ENCODE measurements at regions not wholly inside any gene's neighbourhood (a gene's known extent, or its start where the extent isn't known, plus 50 kb on each side); places are given as distances from the start of the nearest gene placed in this dataset.

DNA sequence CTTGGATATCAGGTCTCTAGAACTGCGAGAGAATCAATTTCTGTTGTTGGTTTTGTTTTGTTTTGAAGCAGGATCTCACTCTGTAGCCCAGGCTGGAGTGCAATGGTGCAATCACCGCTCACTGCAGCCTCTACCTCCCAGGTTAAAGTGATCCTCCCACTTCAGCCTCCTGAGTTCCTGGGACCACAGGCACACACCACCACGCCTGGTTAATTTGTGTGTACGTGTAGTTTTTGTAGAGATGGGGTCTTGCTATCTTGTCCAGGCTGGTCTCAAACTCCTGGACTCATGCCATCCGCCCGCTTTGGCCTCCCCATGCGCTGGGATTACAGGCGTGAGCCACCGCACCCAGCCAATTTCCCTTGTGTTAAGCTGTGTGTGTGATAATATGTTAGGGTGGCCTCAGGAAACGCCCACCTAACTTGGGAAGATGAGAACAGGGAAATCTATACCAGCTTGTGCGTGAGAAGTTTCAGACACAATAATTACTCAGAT is 109.6 kb downstream of the SIK1 start:
- Histone ChIP-seq H3K9me3 (ENCODE audit: control insufficient read depth in 1 of 2, low read length in 2 of 2) (no peaks in the 10 kb centered on the region), H3K27me3 (ENCODE audit: control insufficient read depth in 1 of 2, insufficient read depth in 2 of 2, low read length in 2 of 2) (no peaks in the 10 kb centered on the region), H3K36me3 (ENCODE audit: control insufficient read depth in 1 of 2, insufficient read depth in 2 of 2, low read length in 2 of 2) (no peaks in the 10 kb centered on the region), H3K9ac (ENCODE audit: low read depth in 1 of 2, low read length in 2 of 2) (no peak overlapping the region), H3K4me3 (ENCODE audit: low read depth in 1 of 2, low read length in 2 of 2) (no peak overlapping the region), H3K27ac (ENCODE audit: low read depth, low read length) (no peak overlapping the region), H3K4me1 (ENCODE audit: control insufficient read depth in 1 of 2, insufficient read depth in 2 of 2, low read length in 2 of 2) (peaks cover 5% of the 10 kb centered on the region in 2 donors)

DNA sequence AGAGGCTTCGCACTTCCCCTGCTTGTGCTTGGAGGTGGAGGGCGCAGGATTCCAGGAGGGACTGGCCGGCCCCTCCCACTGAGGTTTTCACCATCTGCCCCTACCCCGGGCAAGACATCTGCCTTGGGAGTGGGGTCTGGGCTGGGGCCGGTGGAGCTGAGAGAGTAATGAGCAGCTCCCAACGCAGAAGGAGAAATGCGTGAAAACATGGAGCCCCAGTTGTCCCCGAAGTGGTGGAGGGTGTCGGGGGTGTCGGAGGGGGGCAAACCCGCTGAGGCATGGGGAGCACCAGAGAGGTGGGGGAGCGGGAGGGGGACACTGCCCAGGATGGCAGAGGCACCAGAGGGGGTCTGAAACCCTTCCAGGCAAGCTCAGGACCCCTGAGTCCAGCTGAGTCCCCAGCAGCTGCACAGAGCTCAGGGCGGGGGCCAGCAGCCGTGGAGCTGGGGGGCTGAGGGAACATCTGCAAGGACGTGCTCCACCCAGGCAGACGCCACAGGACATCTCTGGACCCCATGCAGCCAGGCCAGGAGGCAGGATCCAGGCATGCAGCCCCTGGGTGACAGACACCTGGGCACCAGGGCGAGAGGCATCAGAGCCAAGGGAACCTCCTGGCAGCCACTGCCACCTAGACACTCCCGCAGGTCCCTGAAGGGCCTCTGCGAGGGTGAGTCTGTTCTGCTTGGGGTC is 110.6 kb downstream of the SIK1 start:
- H3K27me3 ChIP-seq (ENCODE audit: control insufficient read depth in 1 of 2, insufficient read depth in 2 of 2, low read length in 2 of 2): no peaks in the 10 kb centered on the region
- no peak overlapping the region for H3K27ac ChIP-seq (ENCODE audit: low read depth, low read length)

DNA sequence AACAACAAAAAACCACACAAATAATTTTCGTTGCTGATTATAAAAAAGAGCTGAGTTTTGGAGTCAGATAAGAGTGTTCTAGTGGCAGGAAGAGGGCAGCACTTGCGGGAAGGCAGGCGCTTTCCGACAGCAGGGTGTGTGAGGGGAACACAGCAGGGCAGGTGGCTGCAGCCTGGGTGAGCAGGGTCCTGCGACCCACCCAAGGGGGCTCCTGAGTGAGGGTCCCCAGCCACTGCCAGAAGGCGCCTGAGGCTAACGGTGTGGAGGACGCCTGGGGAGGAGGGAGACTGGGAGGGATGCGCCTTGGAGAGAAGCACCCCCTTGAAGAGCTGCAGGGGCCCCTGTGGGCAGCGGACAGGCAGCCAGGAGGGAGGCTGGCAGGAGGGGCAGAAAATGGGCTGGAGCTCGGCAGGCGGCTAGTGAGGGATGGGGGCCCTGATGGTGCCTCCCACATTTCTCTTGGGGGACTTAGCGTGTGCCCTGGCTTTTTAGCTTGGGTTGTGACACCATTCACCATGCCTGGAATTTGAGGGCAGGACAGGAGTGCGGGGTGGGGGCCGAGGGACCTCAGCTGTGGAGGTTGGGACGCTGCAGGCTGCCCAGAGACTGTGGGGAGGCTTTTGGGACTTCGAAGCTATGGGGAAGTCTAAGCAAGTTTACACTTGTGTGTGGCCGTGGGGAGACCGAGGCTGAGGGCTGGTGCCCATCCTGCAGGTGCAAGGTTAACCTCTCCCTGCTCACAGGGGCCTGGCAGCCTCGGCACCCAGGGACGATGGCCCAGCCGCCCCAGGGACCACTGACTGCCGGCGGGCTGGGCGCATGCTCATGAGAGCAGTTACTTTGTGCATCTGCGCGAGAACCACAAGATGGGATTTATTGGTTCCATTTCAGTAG is 111.4 kb downstream of the SIK1 start:
- peaks cover 22 to 23% of the 10 kb centered on the region in 2 donors for H3K4me1 ChIP-seq (ENCODE audit: control insufficient read depth in 1 of 2, insufficient read depth in 2 of 2, low read length in 2 of 2)
- H3K4me3 ChIP-seq (ENCODE audit: low read depth in 1 of 2, low read length in 2 of 2): no peak overlapping the region
- no peak overlapping the region for H3K9ac ChIP-seq (ENCODE audit: low read depth in 1 of 2, low read length in 2 of 2)
- no peak overlapping the region for H3K27ac ChIP-seq (ENCODE audit: low read depth, low read length)
- H3K9me3 ChIP-seq (ENCODE audit: control insufficient read depth in 1 of 2, low read length in 2 of 2): no peaks in the 10 kb centered on the region
- H3K27me3 ChIP-seq (ENCODE audit: control insufficient read depth in 1 of 2, insufficient read depth in 2 of 2, low read length in 2 of 2): no peaks in the 10 kb centered on the region
- no peaks in the 10 kb centered on the region for H3K36me3 ChIP-seq (ENCODE audit: control insufficient read depth in 1 of 2, insufficient read depth in 2 of 2, low read length in 2 of 2)

More for the DNA sequence above, 110.6 kb downstream of the SIK1 start:
- no peaks in the 10 kb centered on the region for H3K36me3 ChIP-seq (ENCODE audit: control insufficient read depth in 1 of 2, insufficient read depth in 2 of 2, low read length in 2 of 2)
- H3K9ac ChIP-seq (ENCODE audit: low read depth in 1 of 2, low read length in 2 of 2): no peak overlapping the region
- peaks cover 15% of the 10 kb centered on the region in 2 donors for H3K4me1 ChIP-seq (ENCODE audit: control insufficient read depth in 1 of 2, insufficient read depth in 2 of 2, low read length in 2 of 2)
- H3K4me3 ChIP-seq (ENCODE audit: low read depth in 1 of 2, low read length in 2 of 2): no peak overlapping the region
- no peaks in the 10 kb centered on the region for H3K9me3 ChIP-seq (ENCODE audit: control insufficient read depth in 1 of 2, low read length in 2 of 2)

DNA sequence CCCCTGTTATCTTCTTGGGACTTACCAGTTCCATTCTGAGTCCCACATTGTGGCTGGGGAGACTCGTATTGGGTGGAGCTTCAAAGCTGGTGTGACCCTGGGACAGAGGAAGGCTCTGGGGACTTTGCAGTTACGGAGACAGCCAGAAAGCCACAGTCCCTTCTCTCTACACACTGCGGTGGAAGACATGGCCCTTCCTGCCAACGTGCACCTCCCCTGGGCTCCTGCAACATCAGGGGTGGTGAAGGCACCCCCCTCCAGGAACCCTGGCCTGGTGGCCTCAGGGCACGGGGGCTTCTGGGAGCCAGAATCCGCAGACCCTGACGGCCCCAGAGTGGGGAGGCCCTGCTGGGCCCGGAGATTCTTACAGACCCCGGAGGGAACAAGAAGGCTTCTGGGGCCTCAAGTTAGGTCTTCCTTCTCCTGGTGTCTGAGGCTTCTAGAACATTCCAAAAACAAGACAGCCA is 113.0 kb downstream of the SIK1 start:
- no peak overlapping the region for H3K4me3 ChIP-seq (ENCODE audit: low read depth in 1 of 2, low read length in 2 of 2)
- peaks cover 19% of the 10 kb centered on the region in 2 donors for H3K4me1 ChIP-seq (ENCODE audit: control insufficient read depth in 1 of 2, insufficient read depth in 2 of 2, low read length in 2 of 2)
- H3K27me3 ChIP-seq (ENCODE audit: control insufficient read depth in 1 of 2, insufficient read depth in 2 of 2, low read length in 2 of 2): no peaks in the 10 kb centered on the region
- H3K27ac ChIP-seq (ENCODE audit: low read depth, low read length): no peak overlapping the region
- no peaks in the 10 kb centered on the region for H3K36me3 ChIP-seq (ENCODE audit: control insufficient read depth in 1 of 2, insufficient read depth in 2 of 2, low read length in 2 of 2)
- no peaks in the 10 kb centered on the region for H3K9me3 ChIP-seq (ENCODE audit: control insufficient read depth in 1 of 2, low read length in 2 of 2)
- no peak overlapping the region for H3K9ac ChIP-seq (ENCODE audit: low read depth in 1 of 2, low read length in 2 of 2)

DNA sequence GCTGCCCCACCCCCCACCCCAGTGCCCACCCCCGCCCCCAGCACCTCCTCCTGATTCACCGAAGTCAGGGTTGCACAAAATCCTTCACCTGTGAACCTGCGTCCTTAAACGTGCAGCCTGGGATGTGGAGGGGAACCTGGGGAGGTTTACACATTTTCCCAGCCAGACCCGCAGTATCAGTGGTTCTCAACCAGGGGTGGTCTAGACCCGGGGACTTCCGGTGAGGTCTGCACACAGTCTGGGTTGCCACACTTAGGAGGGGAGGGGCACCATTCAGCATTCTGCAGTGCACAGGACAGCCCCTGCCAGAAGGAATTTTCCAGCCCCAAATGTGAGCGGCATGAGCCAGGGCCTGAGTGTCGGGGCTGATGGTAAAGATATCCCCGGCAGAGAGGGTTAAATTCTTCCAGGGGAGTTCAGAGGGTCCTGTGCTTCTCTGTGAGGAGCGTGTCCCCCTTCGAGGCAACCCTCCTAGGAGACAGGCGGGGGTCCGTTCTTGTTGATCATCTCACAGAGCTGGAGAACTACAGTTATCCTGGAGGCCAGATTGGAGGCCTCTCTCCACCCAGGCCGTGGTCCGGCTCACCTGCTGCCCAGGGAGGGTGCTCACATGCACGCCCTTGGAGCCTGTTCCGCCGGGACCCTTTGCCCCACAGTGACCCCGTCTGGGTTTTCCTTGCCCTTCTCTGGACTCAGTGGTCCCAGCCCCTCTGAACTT is 113.6 kb downstream of the SIK1 start:
- Histone ChIP-seq H3K27me3 (ENCODE audit: control insufficient read depth in 1 of 2, insufficient read depth in 2 of 2, low read length in 2 of 2) (no peaks in the 10 kb centered on the region), H3K9me3 (ENCODE audit: control insufficient read depth in 1 of 2, low read length in 2 of 2) (no peaks in the 10 kb centered on the region), H3K27ac (ENCODE audit: low read depth, low read length) (no peak overlapping the region), H3K36me3 (ENCODE audit: control insufficient read depth in 1 of 2, insufficient read depth in 2 of 2, low read length in 2 of 2) (no peaks in the 10 kb centered on the region), H3K4me1 (ENCODE audit: control insufficient read depth in 1 of 2, insufficient read depth in 2 of 2, low read length in 2 of 2) (peaks cover 17 to 19% of the 10 kb centered on the region in 2 donors), H3K9ac (ENCODE audit: low read depth in 1 of 2, low read length in 2 of 2) (no peak overlapping the region), H3K4me3 (ENCODE audit: low read depth in 1 of 2, low read length in 2 of 2) (no peak overlapping the region)

DNA sequence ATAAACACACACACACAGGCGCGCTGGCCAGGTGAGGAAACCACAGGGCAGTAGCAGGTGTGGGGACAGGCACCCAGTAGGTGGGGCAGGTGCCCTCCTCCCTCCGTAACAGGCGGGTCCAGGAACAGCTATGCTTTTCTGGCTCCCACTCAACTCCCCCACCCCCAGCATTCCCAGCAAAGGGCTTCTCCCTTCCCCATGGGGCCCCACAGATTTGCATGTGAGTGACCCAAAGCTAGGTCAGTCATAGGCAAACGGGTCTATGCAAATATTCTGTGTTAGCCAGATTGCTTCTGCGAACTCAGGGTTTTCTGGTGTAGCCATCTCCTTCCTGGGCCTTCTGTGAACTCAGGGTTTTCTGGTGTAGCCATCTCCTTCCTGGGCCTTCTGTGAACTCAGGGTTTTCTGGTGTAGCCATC is 114.2 kb downstream of the SIK1 start:
- Histone ChIP-seq H3K4me1 (ENCODE audit: control insufficient read depth in 1 of 2, insufficient read depth in 2 of 2, low read length in 2 of 2) (peaks cover 17 to 19% of the 10 kb centered on the region in 2 donors), H3K4me3 (ENCODE audit: low read depth in 1 of 2, low read length in 2 of 2) (no peak overlapping the region), H3K27me3 (ENCODE audit: control insufficient read depth in 1 of 2, insufficient read depth in 2 of 2, low read length in 2 of 2) (no peaks in the 10 kb centered on the region), H3K36me3 (ENCODE audit: control insufficient read depth in 1 of 2, insufficient read depth in 2 of 2, low read length in 2 of 2) (no peaks in the 10 kb centered on the region), H3K27ac (ENCODE audit: low read depth, low read length) (no peak overlapping the region), H3K9ac (ENCODE audit: low read depth in 1 of 2, low read length in 2 of 2) (no peak overlapping the region), H3K9me3 (ENCODE audit: control insufficient read depth in 1 of 2, low read length in 2 of 2) (no peaks in the 10 kb centered on the region)

DNA sequence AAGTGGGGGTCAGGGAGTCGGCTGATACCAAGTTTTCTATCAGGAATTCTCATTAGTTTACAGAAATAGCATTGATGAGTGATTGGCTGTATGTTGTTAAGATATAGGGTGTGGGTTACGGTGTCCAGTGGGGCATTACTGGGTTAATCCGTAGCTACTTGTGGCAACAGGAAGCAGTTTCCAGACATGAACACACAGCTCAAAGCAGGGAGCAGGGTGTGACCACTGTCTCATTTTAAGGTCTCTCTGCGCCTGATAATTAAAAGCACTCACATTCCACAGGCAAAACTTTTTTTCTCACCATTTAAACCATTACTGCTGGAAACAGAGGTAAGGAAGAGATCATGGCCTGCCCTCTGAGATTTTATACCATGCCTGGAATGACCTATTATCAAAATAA is 114.9 kb downstream of the SIK1 start:
- Histone ChIP-seq H3K9ac (ENCODE audit: low read depth in 1 of 2, low read length in 2 of 2) (peak overlapping the region in 1 of 2 donors; percentile 16), H3K27me3 (ENCODE audit: control insufficient read depth in 1 of 2, insufficient read depth in 2 of 2, low read length in 2 of 2) (no peaks in the 10 kb centered on the region), H3K4me1 (ENCODE audit: control insufficient read depth in 1 of 2, insufficient read depth in 2 of 2, low read length in 2 of 2) (peaks cover 17 to 26% of the 10 kb centered on the region in 2 donors), H3K9me3 (ENCODE audit: control insufficient read depth in 1 of 2, low read length in 2 of 2) (no peaks in the 10 kb centered on the region), H3K4me3 (ENCODE audit: low read depth in 1 of 2, low read length in 2 of 2) (no peak overlapping the region), H3K36me3 (ENCODE audit: control insufficient read depth in 1 of 2, insufficient read depth in 2 of 2, low read length in 2 of 2) (no peaks in the 10 kb centered on the region), H3K27ac (ENCODE audit: low read depth, low read length) (no peak overlapping the region)

DNA sequence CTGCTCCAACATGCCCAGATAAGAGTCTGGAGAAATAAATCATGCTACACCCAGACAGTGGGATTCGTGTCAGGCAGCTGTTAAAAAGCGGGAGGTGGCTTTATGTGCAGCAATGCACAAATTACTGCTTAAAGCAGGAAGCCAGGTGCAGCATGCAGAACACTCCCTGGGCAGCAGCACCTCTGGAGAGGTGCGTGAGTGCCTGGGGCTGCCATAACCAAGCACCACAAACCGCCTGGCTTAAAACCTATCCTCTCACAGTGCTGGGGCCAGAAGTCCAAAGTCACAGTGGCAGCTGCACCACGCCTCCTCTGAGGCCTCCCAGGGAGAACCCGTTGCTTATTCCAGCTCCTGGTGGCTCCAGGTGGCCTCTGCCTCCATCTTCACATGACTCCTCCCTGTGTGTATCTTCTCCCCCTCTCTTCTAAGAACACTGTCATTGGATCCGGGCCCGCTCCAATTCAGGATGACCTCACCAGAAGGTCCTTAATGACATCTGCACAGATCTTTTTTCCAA is 115.6 kb downstream of the SIK1 start:
- H3K9ac ChIP-seq (ENCODE audit: low read depth in 1 of 2, low read length in 2 of 2): no peak overlapping the region
- H3K9me3 ChIP-seq (ENCODE audit: control insufficient read depth in 1 of 2, low read length in 2 of 2): no peaks in the 10 kb centered on the region
- H3K4me1 ChIP-seq (ENCODE audit: control insufficient read depth in 1 of 2, insufficient read depth in 2 of 2, low read length in 2 of 2): peaks cover 17 to 32% of the 10 kb centered on the region in 2 donors
- no peaks in the 10 kb centered on the region for H3K36me3 ChIP-seq (ENCODE audit: control insufficient read depth in 1 of 2, insufficient read depth in 2 of 2, low read length in 2 of 2)
- peak overlapping the region; percentile 4 to 44 for H3K4me3 ChIP-seq (ENCODE audit: low read depth in 1 of 2, low read length in 2 of 2)
- no peak overlapping the region for H3K27ac ChIP-seq (ENCODE audit: low read depth, low read length)
- H3K27me3 ChIP-seq (ENCODE audit: control insufficient read depth in 1 of 2, insufficient read depth in 2 of 2, low read length in 2 of 2): no peaks in the 10 kb centered on the region

DNA sequence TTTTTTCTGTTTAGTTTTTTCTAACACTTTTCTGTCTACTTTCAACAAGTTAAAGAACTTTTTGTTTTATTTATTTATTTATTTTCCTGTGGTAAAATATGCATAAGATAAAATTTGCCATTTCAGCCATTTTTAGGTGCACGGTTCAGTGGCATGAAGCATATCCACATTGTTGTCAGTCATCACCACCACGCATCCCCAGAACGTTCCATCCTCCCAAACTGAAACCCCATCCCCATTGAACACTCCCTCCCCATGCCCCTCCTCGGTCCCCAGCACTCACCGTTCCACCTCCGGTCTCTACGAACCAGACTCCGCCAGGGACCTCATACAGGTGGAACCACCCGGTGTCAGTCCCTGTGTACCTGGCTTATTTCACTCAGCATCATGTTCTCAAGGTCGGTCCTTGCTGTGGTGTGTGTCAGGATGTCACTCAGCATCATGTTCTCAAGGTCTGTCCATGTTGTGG is 118.1 kb downstream of the SIK1 start:
- Histone ChIP-seq H3K27me3 (ENCODE audit: control insufficient read depth in 1 of 2, insufficient read depth in 2 of 2, low read length in 2 of 2) (no peaks in the 10 kb centered on the region), H3K4me1 (ENCODE audit: control insufficient read depth in 1 of 2, insufficient read depth in 2 of 2, low read length in 2 of 2) (peaks cover 17 to 32% of the 10 kb centered on the region in 2 donors), H3K27ac (ENCODE audit: low read depth, low read length) (no peak overlapping the region), H3K36me3 (ENCODE audit: control insufficient read depth in 1 of 2, insufficient read depth in 2 of 2, low read length in 2 of 2) (no peaks in the 10 kb centered on the region), H3K9ac (ENCODE audit: low read depth in 1 of 2, low read length in 2 of 2) (peak overlapping the region in 1 of 2 donors; percentile 32), H3K4me3 (ENCODE audit: low read depth in 1 of 2, low read length in 2 of 2) (no peak overlapping the region), H3K9me3 (ENCODE audit: control insufficient read depth in 1 of 2, low read length in 2 of 2) (no peaks in the 10 kb centered on the region)
